ENCODE measurements at regions not wholly inside any gene's neighbourhood (a gene's known extent, or its start where the extent isn't known, plus 50 kb on each side); places are given as distances from the start of the nearest gene placed in this dataset.

DNA sequence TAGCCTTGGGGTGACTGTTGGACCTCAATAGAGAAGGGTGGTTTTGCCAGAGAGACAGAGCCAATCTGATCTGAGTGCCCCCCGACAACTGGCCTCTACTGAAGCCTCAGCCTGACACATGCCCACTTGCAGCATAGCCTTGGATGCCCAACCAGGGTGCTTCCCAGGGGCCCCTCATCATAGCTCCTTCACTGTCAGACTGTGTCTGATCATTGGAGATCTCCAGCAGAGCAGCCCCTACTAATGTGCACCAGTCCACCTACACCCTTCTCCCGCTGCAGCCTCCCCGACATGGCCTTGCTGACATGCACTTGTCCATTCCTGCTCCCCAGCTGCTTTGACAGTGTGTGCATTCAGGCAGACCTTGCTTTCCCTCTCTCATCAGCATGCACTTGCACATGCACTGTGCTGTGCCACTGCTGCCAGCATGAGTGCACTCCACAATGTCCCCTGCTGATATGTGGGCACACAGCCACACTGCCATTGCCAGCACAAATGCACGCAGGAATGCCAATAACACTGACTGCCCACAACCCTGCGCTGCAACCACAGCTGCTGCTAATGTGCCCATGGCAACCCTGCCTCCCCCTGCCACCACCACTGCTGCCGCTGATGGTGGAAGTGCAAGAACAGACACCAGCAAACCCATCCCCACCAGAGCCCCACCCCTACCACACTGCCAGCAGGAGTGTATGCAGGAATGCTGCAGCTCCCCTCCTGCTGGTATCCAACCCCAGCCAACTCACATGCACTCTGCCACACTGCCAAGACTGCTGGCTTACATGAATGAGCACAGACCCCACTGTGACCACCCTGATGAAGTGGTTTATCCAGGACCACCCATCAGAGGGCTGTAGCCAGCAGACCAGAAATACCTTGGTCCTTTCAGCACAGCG, 68.1 kb upstream of the ZMAT1 start:
- Mint-ChIP-seq H3K4me3 (ENCODE audit: low read depth, unreplicated experiment) (no peak overlapping the region), H3K27ac (ENCODE audit: unreplicated experiment) (no peak overlapping the region), H3K36me3 (ENCODE audit: insufficient read depth, unreplicated experiment) (no peaks in the 10 kb centered on the region), H3K27me3 (ENCODE audit: unreplicated experiment) (no peaks in the 10 kb centered on the region), H3K4me1 (ENCODE audit: low read depth, unreplicated experiment) (no peaks in the 10 kb centered on the region), H3K9me3 (ENCODE audit: low read depth, unreplicated experiment) (peaks cover 13% of the 10 kb centered on the region)
- no TSS peak for BruUV-seq (replicated peaks)
- CTCF ChIA-PET = no interaction called here
- no peak for DNase-seq
- intact Hi-C loops (cut with micrococcal nuclease; ENCODE audit: unreplicated experiment) = no loop called here
- TF ChIP-seq, protein P1, sequence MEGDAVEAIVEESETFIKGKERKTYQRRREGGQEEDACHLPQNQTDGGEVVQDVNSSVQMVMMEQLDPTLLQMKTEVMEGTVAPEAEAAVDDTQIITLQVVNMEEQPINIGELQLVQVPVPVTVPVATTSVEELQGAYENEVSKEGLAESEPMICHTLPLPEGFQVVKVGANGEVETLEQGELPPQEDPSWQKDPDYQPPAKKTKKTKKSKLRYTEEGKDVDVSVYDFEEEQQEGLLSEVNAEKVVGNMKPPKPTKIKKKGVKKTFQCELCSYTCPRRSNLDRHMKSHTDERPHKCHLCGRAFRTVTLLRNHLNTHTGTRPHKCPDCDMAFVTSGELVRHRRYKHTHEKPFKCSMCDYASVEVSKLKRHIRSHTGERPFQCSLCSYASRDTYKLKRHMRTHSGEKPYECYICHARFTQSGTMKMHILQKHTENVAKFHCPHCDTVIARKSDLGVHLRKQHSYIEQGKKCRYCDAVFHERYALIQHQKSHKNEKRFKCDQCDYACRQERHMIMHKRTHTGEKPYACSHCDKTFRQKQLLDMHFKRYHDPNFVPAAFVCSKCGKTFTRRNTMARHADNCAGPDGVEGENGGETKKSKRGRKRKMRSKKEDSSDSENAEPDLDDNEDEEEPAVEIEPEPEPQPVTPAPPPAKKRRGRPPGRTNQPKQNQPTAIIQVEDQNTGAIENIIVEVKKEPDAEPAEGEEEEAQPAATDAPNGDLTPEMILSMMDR (IDR thresholded peaks at IDR 0.05; ENCODE audit: unreplicated experiment) = no peak

DNA sequence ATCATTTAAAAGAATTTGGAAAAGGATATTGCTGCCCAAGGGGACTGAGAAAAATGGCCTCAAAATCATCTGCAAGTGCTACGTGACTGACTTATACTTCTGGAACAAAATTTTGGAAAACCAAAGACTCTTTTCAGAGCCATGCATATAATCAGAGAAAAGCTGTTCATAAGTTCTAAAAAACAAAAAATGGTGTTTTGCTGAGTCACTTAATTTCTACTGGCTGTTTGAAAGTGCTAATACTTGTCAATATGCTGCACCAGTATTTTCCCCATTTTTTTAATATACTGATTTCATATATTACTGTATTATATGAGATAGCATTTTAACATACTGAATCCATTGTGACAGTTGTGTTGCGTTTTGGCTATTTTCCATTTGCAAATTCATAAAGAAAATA, 61.5 kb upstream of the ZMAT1 start:
- Mint-ChIP-seq H3K4me3 (ENCODE audit: low read depth, unreplicated experiment) (no peak overlapping the region), H3K27ac (ENCODE audit: unreplicated experiment) (no peak overlapping the region), H3K9me3 (ENCODE audit: low read depth, unreplicated experiment) (peaks cover 5% of the 10 kb centered on the region), H3K36me3 (ENCODE audit: insufficient read depth, unreplicated experiment) (no peaks in the 10 kb centered on the region), H3K27me3 (ENCODE audit: unreplicated experiment) (no peaks in the 10 kb centered on the region), H3K4me1 (ENCODE audit: low read depth, unreplicated experiment) (no peaks in the 10 kb centered on the region)
- TF ChIP-seq, protein P1 (IDR thresholded peaks at IDR 0.05; ENCODE audit: unreplicated experiment) = no peak
- intact Hi-C loops (cut with micrococcal nuclease; ENCODE audit: unreplicated experiment) = no loop called here
- DNase-seq = no peak
- CTCF ChIA-PET = no interaction called here
- BruUV-seq (replicated peaks) = no TSS peak

DNA sequence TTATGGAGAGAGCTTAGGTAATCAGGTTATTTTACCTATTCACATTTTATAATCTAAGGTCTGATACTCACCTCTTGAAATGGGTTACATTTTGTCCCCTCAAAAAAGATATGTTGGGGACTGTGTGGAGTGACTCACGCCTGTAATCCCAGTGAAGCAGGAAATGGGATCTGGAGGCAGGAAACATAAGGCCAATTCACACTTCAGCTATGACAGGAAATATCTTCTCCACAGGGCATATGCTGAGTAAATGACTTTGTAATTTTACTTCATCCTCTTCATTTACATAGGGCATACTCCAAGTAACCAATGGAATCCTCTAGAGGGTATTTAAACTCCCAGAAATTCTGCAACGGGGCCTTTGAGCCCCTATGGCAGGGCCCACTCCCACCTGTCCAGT, 54.8 kb upstream of the ZMAT1 start:
- Mint-ChIP-seq H3K27ac (ENCODE audit: unreplicated experiment) (no peak overlapping the region), H3K4me3 (ENCODE audit: low read depth, unreplicated experiment) (no peak overlapping the region), H3K36me3 (ENCODE audit: insufficient read depth, unreplicated experiment) (no peaks in the 10 kb centered on the region), H3K9me3 (ENCODE audit: low read depth, unreplicated experiment) (no peaks in the 10 kb centered on the region), H3K4me1 (ENCODE audit: low read depth, unreplicated experiment) (no peaks in the 10 kb centered on the region), H3K27me3 (ENCODE audit: unreplicated experiment) (no peaks in the 10 kb centered on the region)
- TF ChIP-seq, protein P1 (IDR thresholded peaks at IDR 0.05; ENCODE audit: unreplicated experiment) = no peak
- no TSS peak for BruUV-seq (replicated peaks)
- CTCF ChIA-PET = no interaction called here
- intact Hi-C loops (cut with micrococcal nuclease; ENCODE audit: unreplicated experiment) = no loop called here
- no peak for DNase-seq
